Prostate gland (tissue), 2 donors: ENCODE measurements at regions not wholly inside any gene's neighbourhood (a gene's known extent, or its start where the extent isn't known, plus 50 kb on each side); places are given as distances from the start of the nearest gene placed in this dataset.

Experiments
- DNase-seq: peaks from one replicate; pipeline ENCODE4 v3.0.0-alpha.2; 2019; ENCODE audit warnings: low spot score
- H3K27ac ChIP-seq, 2 donors: fragments of 200-600 bp; sonication (generic); 2 replicates each; pipeline ENCODE4 v1.5.1; 2017 to 2019
- H3K27me3 ChIP-seq: fragments of 200-600 bp; sonication (generic); replicated peaks from 2 replicates; pipeline ENCODE4 v1.5.1; 2019; ENCODE audit not compliant: insufficient read depth
- H3K36me3 ChIP-seq, 2 donors: fragments of 200-600 bp; sonication (generic); 1 replicate in 1 of 2; 2 replicates in 1 of 2; pipeline versions ENCODE4 v1.5.1 to v1.8.1; 2017 to 2019
- H3K4me1 ChIP-seq: fragments of 200-600 bp; sonication (generic); replicated peaks from 2 replicates; pipeline ENCODE4 v1.5.1; 2019
- H3K4me3 ChIP-seq, 2 donors: fragments of 200-600 bp; sonication (generic); 2 replicates each; pipeline ENCODE4 v1.5.1; 2017 to 2019
- H3K9me3 ChIP-seq: fragments of 200-600 bp; sonication (generic); 2 replicates; pipeline ENCODE4 v1.5.1; 2017
- POLR2A ChIP-seq: fragments of 450-650 bp; IDR thresholded peaks from one replicate; pipeline ENCODE4 v1.6.1; 2016; ENCODE audit warnings: antibody characterized with exemption, mild to moderate bottlenecking
- POLR2AphosphoS5 ChIP-seq: sonication (generic); formaldehyde crosslinking; IDR thresholded peaks from one replicate; pipeline ENCODE4 v1.6.1; 2017; ENCODE audit warnings: antibody characterized with exemption
- WGBS: methylation state at CpG from one replicate; pipeline ENCODE4 v1.1.5; 2018; 5-methylcytosine and 5-hydroxymethylcytosine counted together
- intact Hi-C: fragments of 100-400 bp; cut with DNase I; formaldehyde crosslinking; loops from one replicate; pipeline ENCODE4 v1.14.2; 2022
- TF ChIP-seq, protein P1 (sequence below), 4 experiments: fragments of 200-600 bp in 2 of 4; fragments of 450-650 bp in 2 of 4; sonication (generic) in 2 of 4; IDR thresholded peaks; 1 replicate in 3 of 4; 2 replicates in 1 of 4; pipeline ENCODE4 v1.5.1; 2016 to 2019; ENCODE audit warnings: antibody characterized with exemption in 4 of 4, mild to moderate bottlenecking in 2 of 4, moderate library complexity in 2 of 4

DNA sequence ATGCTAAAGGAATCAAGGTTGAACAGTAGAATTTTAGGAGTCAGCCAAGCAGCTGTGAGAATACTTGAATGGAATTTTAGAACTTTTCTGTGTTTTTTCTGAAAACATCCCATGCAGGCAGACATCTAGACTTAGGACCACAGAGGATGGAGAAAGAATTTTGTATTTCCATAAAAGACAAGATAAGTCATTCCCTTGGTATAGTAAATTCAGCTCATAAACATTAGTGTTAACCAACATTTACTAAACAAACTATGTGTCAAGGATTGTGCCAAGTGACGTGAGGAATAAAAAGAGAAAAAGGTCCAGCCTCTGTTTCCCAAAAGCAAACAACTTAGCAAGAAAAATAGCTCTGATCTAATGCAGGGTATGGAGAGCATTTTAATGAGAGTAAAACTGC lies 210.2 kb upstream of the NR5A2 start:
- no peak overlapping the region for H3K4me3 ChIP-seq
- no peaks in the 10 kb centered on the region for H3K9me3 ChIP-seq
- 31% methylated on average over 1 of the region's 1 CpG for WGBS
- no peak overlapping the region for H3K27ac ChIP-seq
- H3K4me1 ChIP-seq, result no peaks in the 10 kb centered on the region
- no peaks in the 10 kb centered on the region for H3K27me3 ChIP-seq
- TF ChIP-seq POLR2A (no peak), POLR2AphosphoS5 (no peak)
- TF ChIP-seq, protein P1, sequence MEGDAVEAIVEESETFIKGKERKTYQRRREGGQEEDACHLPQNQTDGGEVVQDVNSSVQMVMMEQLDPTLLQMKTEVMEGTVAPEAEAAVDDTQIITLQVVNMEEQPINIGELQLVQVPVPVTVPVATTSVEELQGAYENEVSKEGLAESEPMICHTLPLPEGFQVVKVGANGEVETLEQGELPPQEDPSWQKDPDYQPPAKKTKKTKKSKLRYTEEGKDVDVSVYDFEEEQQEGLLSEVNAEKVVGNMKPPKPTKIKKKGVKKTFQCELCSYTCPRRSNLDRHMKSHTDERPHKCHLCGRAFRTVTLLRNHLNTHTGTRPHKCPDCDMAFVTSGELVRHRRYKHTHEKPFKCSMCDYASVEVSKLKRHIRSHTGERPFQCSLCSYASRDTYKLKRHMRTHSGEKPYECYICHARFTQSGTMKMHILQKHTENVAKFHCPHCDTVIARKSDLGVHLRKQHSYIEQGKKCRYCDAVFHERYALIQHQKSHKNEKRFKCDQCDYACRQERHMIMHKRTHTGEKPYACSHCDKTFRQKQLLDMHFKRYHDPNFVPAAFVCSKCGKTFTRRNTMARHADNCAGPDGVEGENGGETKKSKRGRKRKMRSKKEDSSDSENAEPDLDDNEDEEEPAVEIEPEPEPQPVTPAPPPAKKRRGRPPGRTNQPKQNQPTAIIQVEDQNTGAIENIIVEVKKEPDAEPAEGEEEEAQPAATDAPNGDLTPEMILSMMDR (IDR thresholded peaks at IDR 0.05), result no peak
- intact Hi-C loops, result no loop called here
- no peaks in the 10 kb centered on the region for H3K36me3 ChIP-seq
- no peak for DNase-seq

DNA sequence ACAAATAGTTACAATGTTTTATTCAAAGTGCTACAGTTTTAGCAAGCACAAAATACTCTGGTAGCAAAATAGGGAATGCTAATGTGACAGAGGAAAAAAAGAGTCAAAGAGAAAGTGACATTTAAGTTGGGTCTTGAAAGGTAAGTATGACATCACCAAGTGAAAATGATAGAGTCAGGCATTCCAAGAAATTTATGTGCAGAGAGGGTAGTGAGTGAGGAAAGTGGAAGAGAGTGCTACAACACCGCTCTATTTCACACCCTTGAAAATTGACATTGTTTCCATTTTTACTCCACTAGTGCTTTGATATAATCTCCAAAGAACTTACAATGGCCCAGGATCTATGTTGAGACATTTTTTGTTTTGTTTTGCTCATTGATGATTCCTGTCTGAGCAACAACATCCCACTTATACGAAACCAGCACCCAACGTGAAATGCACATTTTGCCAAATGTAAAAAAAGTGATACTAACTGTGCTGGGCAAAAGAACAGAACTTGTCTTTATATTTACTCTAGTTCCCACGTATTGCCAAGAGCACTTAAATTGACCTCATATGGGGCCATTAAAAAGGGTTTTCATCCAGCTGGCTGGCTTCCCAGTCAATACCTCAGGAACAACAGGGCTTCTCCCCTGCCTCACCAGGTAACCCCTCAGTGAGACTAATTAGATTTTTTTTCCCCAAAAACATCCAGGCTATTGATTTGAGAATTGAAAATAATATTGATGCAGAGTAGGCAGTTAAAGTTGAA lies 206.3 kb upstream of the NR5A2 start:
- Histone ChIP-seq H3K9me3 (no peaks in the 10 kb centered on the region), H3K4me3 (no peak overlapping the region), H3K36me3 (no peaks in the 10 kb centered on the region), H3K27me3 (no peaks in the 10 kb centered on the region), H3K27ac (no peak overlapping the region), H3K4me1 (no peaks in the 10 kb centered on the region)
- 18% methylated on average over 4 of the region's 4 CpGs for WGBS
- no peak for DNase-seq
- TF ChIP-seq, protein P1 (IDR thresholded peaks at IDR 0.05), result no peak
- TF ChIP-seq POLR2A, result no peak
- TF ChIP-seq POLR2AphosphoS5, result no peak
- intact Hi-C loops, result no loop called here

DNA sequence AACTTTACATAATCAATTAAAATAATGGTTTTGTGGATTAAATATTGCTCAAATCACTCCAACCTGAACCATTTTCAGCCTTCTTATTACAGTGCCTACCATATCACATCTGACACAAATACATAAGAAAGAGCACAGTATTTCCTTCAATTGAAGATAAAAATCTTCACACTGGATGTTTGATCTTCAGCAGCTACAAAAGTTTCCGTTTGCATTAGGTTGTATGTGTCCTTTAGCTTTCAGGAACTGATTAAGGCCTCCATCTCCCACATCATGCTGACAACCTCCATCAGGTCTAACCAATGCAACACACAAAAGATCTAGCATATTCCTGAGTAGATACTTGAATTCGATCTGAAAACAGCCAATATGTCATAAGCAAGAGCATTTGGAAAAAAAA lies 195.1 kb upstream of the NR5A2 start:
- intact Hi-C loops, result no loop called here
- WGBS, result 53% methylated on average over 2 of the region's 2 CpGs
- no peak overlapping the region for H3K4me3 ChIP-seq

DNA sequence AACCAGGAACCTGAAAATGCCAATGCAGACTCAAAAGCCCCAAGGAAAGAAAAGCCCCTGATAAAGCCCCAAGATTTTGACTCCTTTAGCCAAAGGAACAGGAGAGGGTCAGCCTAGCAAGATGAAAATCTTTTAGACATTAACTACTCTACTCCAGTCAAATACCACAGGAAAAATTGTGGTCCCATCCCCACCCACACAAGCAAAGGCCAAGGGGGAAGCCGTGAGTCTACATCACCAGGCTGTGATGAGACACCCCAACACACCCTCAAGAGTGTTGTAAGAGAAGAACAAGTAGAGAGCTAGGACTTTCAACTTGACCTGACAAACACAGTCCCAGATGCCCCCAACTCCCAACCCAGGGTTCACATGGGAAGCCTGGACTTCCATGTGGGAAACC lies 192.8 kb upstream of the NR5A2 start:
- TF ChIP-seq POLR2A (no peak), POLR2AphosphoS5 (no peak)
- TF ChIP-seq, protein P1 (IDR thresholded peaks at IDR 0.05), result no peak
- intact Hi-C loops, result no loop called here
- H3K4me3 ChIP-seq, result no peak overlapping the region
- no peak for DNase-seq
- no peak overlapping the region for H3K27ac ChIP-seq
- WGBS, result 94% methylated on average over 1 of the region's 1 CpG
- H3K9me3 ChIP-seq, result no peaks in the 10 kb centered on the region
- no peaks in the 10 kb centered on the region for H3K27me3 ChIP-seq
- H3K4me1 ChIP-seq, result no peaks in the 10 kb centered on the region
- H3K36me3 ChIP-seq, result no peaks in the 10 kb centered on the region

More for the DNA sequence above, 195.1 kb upstream of the NR5A2 start:
- no peaks in the 10 kb centered on the region for H3K9me3 ChIP-seq
- no peaks in the 10 kb centered on the region for H3K36me3 ChIP-seq
- TF ChIP-seq, protein P1 (IDR thresholded peaks at IDR 0.05), result no peak
- no peak for TF ChIP-seq POLR2AphosphoS5
- no peak for TF ChIP-seq POLR2A
- H3K4me1 ChIP-seq, result no peaks in the 10 kb centered on the region
- no peak overlapping the region for H3K27ac ChIP-seq
- H3K27me3 ChIP-seq, result no peaks in the 10 kb centered on the region
- no peak for DNase-seq

DNA sequence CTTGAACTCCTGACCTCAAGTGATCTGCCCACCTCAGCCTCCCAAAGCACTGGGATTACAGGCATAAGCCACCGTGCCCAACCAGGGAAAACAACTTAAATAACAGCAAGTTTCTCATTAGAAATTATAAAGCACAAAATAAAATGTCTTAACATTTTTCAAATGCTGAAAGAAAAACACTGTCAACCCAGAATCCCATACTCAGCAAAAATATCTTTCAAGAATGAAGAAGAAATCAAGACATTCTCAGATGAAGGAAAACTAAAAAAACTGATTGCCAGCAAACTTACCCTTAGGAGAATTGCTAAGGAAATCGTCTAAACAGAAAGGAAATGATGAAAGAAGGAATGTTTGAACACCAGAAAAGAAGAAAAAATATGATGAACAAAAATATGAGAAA lies 191.1 kb upstream of the NR5A2 start:
- TF ChIP-seq POLR2AphosphoS5 (no peak), POLR2A (no peak)
- TF ChIP-seq, protein P1 (IDR thresholded peaks at IDR 0.05), result no peak
- H3K4me1 ChIP-seq, result no peaks in the 10 kb centered on the region
- H3K27me3 ChIP-seq, result no peaks in the 10 kb centered on the region
- no peaks in the 10 kb centered on the region for H3K36me3 ChIP-seq
- H3K27ac ChIP-seq, result no peak overlapping the region
- no peak overlapping the region for H3K4me3 ChIP-seq
- intact Hi-C loops, result no loop called here
- 82% methylated on average over 2 of the region's 2 CpGs for WGBS
- no peak for DNase-seq
- H3K9me3 ChIP-seq, result no peaks in the 10 kb centered on the region
